Activated T-helper 1 cell treated with anti-CD3 and anti-CD28 coated beads, Interleukin-2, amount 50 U/mL, for 16 hours (primary cell): ENCODE measurements at regions not wholly inside any gene's neighbourhood (a gene's known extent, or its start where the extent isn't known, plus 50 kb on each side); places are given as distances from the start of the nearest gene placed in this dataset.
"Not testable (repeated sequence)": the region's sequence is repeated elsewhere in the genome, so short reads cannot be mapped to it uniquely, and the experiment has no call there.

Source experiments
- DNase-seq, 2 donors: peaks; one replicate each; pipeline ENCODE4 v3.0.0-alpha.2; 2020; ENCODE audit warnings: low read depth in 1 of 2, low spot score in 1 of 2

DNA sequence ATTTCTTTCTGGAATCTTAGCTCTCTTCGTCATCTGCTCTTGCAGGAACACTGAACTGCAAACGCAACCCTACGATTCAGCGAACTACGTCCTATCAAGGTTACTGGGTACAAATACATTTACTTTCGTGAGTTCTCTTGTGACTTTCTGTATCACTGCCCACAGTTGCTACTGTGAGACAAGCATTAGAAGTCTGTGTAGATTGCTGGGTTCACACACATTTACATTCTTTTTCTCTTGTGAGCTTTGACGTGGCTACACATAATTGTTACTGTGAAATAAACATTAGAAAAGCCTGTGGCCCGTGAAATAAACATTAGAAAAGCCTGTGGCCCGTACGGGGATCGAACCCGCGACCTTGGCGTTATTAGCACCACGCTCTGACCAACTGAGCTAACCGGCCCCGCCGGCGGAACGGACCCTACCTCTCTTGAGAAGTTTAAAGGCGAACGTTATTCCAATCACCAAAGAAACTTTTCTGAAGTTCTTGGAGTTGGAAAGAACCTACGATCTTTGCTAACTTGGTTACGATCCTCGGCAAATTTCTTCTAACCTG, 61.2 kb upstream of the ZNF322 start:
- not testable (repeated sequence) for DNase-seq

- DNase-seq: not testable (repeated sequence)
Measured at GRCh38 chr6:26730019-26730766, 70.6 kb upstream of the ZNF322 start.

DNA sequence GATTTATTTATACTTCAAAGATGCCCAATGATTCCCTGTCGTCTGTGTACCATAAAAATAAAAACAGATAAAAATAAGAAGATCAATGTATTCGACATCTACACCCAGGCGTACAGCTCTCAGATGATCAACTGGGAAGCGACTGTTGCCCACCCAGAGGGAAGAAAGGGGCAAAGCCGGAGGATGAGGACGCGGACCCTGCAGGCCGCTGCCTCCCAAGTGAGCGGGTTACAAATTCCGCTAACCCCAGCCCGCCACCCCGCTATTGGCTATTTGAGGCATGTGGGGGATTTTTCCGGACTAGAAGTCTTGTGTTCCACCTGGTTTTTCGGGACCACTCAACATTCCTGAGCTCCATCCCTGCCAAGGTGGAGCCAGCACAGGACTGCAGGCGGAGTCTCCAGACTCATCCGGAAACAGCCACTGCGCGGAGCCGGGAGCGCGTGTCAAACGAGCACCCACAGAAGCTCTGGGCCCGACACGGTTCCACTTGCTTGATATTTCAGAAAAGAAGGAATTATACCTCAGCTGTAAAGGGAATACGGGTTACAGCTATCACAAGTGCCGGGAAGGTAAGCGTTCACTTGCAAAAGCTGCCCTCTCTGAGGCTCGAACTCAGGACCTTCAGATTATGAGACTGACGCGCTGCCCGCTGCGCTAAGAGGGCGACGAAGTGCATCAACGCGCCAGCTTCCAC, 75.4 kb upstream of the ZNF322 start:
- not testable (repeated sequence) for DNase-seq

- no peak for DNase-seq
Measured at GRCh38 chr6:26739811-26740210, 80.3 kb upstream of the ZNF322 start.

DNA sequence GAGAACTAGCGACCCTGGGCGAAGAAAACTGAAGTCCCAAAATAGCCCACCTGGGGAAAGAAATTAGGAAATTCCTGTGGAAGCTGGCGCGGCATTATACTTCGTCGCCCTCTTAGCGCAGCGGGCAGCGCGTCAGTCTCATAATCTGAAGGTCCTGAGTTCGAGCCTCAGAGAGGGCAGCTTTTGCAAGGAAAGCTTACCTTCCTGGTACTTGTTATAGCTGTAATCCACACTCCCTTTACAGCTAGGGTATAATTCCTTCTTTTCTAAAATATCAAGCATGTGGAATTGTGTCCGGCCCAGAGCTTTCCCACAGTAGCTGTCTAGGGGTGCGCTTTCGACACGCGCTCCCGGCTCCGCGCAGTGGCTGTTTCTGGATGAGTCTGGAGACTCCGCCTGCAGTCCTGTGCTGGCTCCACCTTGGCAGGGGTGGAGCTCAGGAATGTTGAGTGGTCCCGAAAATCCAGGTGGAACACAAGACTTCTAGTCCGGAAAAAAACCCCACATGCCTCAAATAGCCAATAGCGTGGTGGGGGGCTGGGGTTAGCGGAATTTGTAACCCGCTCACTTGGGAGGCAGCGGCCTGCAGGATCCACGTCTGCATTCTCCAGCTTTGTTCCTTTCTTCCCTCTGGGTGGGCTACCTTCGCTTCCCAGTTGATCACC, 83.7 kb upstream of the ZNF322 start:
- DNase-seq: no peak

DNA sequence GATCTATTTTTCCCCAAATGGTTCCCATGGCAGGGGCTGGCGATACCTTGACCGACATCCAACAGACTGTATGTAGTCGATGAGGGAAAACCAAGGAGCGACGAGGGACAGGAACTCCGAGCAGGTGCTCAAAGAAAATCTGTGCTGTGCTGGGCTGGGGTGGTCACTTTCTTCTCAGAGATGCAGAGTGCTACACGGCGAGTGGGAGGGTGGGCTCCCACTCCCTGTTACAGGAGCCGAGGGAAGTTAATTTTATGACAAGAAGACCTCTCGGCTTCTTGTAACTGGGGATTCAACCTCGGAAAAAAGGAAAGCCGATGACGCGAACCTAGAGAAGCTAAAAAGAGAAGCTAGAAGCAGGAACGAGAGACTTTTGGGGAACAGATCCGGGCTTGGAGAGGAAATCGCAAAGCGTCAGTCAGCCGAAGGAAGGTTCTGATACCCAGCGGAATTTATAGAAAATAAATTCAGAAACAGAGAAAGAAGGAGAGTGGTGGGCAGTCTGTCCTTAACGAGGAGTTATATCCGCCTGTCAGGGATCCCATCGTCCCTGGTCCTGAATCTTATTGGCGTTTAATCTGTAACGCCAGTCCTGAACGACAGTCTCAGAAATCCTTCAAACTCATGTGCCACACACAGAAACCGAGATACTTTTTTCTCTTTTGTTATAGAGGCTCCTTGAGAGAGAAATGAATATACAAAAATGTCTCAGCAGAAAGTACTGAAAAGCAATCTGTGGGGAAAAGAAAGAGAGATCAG, 84.6 kb upstream of the ZNF322 start:
- no peak for DNase-seq

DNA sequence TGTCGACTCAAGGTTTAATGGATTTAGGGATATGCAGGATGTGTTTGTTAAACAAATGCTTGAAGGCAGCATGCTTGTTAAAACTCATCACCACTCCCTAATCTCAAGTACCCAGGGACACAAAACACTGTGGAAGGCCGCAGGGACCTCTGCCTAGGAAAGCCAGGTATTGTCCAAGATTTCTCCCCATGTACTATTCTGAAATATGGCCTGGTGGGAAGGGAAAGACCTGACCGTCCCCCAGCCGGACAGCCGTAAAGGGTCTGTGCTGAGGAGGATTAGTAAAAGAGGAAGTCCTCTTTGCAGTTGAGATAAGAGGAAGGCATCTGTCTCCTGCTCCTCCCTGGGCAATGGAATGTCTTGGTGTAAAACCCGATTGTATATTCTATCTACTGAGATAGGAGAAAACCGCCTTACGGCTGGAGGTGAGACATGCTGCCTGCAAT, 85.3 kb upstream of the ZNF322 start:
- not testable (repeated sequence) for DNase-seq

- not testable (repeated sequence) for DNase-seq
Measured at GRCh38 chr6:26745964-26746363, 86.4 kb upstream of the ZNF322 start.

DNA sequence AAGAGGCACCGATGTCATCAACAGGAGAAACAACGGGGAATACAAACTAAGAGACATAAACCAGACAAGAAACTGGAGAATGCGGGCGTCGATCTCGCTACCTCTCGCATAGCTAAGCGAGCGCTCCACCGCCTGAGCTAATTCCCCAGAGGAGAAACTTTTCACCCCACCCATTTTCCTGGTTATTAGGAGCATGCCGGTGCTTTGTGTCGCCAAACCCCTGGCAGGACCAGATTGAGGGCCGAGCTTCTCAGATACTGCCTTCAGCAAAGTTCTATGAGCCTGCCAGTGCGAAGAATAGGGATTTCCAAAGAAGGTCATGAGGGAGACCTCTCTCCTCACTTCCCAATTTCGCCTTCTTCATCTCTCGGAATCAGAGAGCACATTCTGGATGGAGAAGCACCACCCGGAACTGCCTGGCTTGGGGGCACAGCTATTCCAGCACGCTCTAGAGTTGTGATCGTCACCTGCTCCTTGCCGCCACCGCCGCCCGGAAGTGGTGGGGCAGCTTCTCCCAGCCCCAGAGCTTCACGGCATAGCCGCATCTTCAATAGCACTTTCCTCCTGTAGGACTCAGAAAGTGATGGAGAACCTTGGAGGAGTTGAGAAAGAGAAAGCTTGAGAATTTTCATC, 89.7 kb upstream of the ZNF322 start:
- not testable (repeated sequence) for DNase-seq

DNA sequence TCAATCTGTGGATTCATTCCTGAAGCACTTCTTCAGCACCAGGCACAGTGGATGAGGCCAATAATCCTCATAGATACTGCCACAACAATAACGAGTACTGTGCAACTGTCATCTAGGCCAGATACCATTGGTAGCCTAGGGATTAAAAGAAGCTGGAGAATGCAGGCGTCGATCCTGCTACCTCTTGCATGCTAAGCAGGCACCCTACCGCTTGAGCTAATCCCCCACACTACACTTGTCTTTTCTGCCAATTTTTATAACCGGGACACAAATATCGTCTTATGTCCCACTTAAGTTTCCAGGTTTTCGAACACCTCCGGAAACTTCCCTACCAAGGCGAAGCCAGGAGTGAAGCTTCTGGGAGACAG, 90.2 kb upstream of the ZNF322 start:
- DNase-seq: not testable (repeated sequence)

DNA sequence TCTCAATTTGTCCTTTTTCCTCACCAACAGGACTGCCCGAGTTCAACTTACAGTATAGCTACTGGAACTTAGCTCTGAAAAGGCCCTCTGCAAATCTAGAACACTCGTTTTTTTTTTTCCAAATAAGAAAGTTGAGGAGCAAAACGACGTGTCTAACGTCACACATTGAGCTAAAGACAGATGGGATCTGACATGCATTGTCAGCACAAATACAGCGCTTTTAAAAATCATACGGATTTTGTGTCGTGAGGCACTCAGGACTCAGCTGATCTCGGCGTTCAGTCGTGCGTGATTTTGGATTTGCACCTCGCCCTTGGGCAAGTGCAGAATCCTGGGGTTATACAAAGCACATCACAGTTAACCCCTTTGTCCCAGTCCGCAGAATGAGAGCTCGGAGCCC, 94.7 kb upstream of the ZNF322 start:
- DNase-seq: no peak

DNA sequence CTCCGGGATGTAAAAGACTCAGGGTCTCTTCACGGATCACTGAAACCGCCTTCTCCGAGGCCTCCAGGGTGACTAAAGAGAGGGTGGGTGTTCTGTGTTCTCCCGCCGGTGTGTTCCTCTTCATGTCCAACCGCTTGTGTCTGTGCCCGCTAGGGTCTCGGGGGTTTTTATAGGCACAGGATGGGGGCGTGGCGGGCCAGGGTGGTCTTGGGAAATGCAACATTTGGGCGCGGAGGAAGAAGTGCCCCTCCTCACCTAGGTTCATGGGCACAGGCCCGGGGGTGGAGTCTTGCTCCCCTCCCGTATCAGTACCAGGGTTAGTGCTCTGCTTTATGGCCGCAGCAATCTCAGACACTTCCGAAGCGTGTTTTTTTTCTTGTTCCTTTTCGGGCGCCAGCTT, 95.3 kb upstream of the ZNF322 start:
- not testable (repeated sequence) for DNase-seq

GRCh38 chr6:26756067-26756805, 96.7 kb upstream of the ZNF322 start:
- not testable (repeated sequence) for DNase-seq

GRCh38 chr6:26766203-26766902, 106.8 kb upstream of the ZNF322 start:
- not testable (repeated sequence) for DNase-seq

GRCh38 chr6:26770941-26771666, 111.6 kb upstream of the ZNF322 start:
- not testable (repeated sequence) for DNase-seq

DNA sequence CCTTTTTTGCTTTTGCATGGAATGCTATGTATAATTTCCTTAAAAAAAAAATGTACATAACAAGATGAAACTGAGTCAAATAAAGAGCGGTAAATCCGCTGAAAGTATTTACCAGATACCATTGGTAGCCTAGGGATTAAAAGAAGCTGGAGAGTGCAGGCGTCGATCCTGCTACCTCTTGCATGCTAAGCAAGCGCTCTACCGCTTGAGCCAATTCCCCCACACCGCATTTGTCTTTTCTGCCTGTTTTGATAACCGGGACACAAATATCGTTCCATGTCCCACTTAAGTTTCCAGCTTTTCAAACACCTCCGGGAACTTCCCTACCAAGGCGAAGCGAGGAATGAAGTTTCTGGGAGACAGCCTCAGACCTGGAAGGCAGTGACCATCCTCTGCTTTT, 113.9 kb upstream of the ZNF322 start:
- not testable (repeated sequence) for DNase-seq

DNA sequence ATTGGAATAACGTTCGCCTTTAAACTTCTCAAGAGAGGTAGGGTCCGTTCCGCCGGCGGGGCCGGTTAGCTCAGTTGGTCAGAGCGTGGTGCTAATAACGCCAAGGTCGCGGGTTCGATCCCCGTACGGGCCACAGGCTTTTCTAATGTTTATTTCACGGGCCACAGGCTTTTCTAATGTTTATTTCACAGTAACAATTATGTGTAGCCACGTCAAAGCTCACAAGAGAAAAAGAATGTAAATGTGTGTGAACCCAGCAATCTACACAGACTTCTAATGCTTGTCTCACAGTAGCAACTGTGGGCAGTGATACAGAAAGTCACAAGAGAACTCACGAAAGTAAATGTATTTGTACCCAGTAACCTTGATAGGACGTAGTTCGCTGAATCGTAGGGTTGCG, 121.0 kb upstream of the ZNF322 start:
- not testable (repeated sequence) for DNase-seq

GRCh38 chr6:26795474-26796307, 136.1 kb upstream of the ZNF322 start:
- DNase-seq: not testable (repeated sequence)
